ENCODE measurements at regions not wholly inside any gene's neighbourhood (a gene's known extent, or its start where the extent isn't known, plus 50 kb on each side); places are given as distances from the start of the nearest gene placed in this dataset.
A peak's percentile ranks its signal among the peaks of the same experiment; 100 is the strongest.

- peak overlapping the region; percentile 67 to 70 for H3K27ac ChIP-seq
- peak; percentile 86 for DNase-seq (ENCODE audit: low spot score)
- no peak for TF ChIP-seq CTCF (IDR thresholded peaks at IDR 0.05)
- peak overlapping the region; percentile 37 for H3K4me3 ChIP-seq
Observed at GRCh38 chr5:160175438-160176218, 53.7 kb upstream of the FABP6 start.

GRCh38 chr5:160174780-160175437, 54.4 kb upstream of the FABP6 start:
- H3K4me3 ChIP-seq = peak overlapping the region; percentile 37
- TF ChIP-seq CTCF (IDR thresholded peaks at IDR 0.05) = no peak
- peak overlapping the region; percentile 67 to 70 for H3K27ac ChIP-seq
- DNase-seq (ENCODE audit: low spot score) = no peak

- H3K27ac ChIP-seq = peak overlapping the region in 1 of 2 donors; percentile 31
- TF ChIP-seq CTCF (IDR thresholded peaks at IDR 0.05) = no peak
- no peak for DNase-seq (ENCODE audit: low spot score)
- no peak overlapping the region for H3K4me3 ChIP-seq
Observed at GRCh38 chr5:160174290-160174689, 55.0 kb upstream of the FABP6 start.

GRCh38 chr5:160171666-160172065, 52.4 kb upstream of the PWWP2A start:
- no peak for TF ChIP-seq CTCF (IDR thresholded peaks at IDR 0.05)
- H3K4me3 ChIP-seq = no peak overlapping the region
- H3K27ac ChIP-seq = no peak overlapping the region
- DNase-seq (ENCODE audit: low spot score) = no peak

GRCh38 chr5:160169326-160169725, 50.1 kb upstream of the PWWP2A start:
- Histone ChIP-seq H3K4me3 (peak overlapping the region; percentile 63), H3K27ac (peak overlapping the region; percentile 82 to 90)
- DNase-seq (ENCODE audit: low spot score) = peak; percentile 80
- no peak for TF ChIP-seq CTCF (IDR thresholded peaks at IDR 0.05)
